Adrenal gland (tissue), 5 donors: ENCODE measurements at regions not wholly inside any gene's neighbourhood (a gene's known extent, or its start where the extent isn't known, plus 50 kb on each side); places are given as distances from the start of the nearest gene placed in this dataset.

Source experiments
- POLR2A ChIP-seq, 2 donors: fragments of 450-650 bp; IDR thresholded peaks; one replicate each; pipeline ENCODE4 v1.6.1; 2017; ENCODE audit warnings: antibody characterized with exemption in 2 of 2, mild to moderate bottlenecking in 2 of 2, moderate library complexity in 1 of 2
- TF ChIP-seq, protein P1 (sequence below), 6 experiments: fragments of 450-650 bp in 4 of 6; fragments of 200-600 bp in 2 of 6; sonication (generic) in 1 of 6; IDR thresholded peaks; 1 replicate in 5 of 6; 2 replicates in 1 of 6; pipeline versions ENCODE4 v1.5.1 to v1.8.0; 2016 to 2021; ENCODE audit warnings: antibody characterized with exemption in 6 of 6, mild to moderate bottlenecking in 2 of 6, moderate library complexity in 1 of 6
- donor health status: DM: no; HTN: no; CAD: no.

DNA sequence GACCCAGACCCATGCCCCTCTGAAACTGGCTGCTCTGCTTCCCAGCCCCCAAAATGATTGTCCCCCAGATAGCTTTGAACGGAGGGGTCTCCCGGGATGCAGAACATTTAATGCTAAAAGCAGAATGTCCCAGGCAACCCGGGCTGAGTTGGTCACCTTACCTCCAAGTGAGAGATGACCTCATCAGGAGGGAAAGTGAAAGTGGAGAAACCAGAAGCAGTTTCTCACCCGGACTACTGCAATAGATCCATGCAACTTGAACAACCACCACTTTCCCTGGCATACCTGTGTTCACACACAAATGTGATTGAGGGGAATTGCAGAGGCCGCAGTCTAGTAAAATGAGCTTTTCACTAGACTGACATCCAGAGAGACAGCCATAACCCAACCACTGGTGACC lies 75.3 kb upstream of the NPAS2 start:
- TF ChIP-seq, protein P1, sequence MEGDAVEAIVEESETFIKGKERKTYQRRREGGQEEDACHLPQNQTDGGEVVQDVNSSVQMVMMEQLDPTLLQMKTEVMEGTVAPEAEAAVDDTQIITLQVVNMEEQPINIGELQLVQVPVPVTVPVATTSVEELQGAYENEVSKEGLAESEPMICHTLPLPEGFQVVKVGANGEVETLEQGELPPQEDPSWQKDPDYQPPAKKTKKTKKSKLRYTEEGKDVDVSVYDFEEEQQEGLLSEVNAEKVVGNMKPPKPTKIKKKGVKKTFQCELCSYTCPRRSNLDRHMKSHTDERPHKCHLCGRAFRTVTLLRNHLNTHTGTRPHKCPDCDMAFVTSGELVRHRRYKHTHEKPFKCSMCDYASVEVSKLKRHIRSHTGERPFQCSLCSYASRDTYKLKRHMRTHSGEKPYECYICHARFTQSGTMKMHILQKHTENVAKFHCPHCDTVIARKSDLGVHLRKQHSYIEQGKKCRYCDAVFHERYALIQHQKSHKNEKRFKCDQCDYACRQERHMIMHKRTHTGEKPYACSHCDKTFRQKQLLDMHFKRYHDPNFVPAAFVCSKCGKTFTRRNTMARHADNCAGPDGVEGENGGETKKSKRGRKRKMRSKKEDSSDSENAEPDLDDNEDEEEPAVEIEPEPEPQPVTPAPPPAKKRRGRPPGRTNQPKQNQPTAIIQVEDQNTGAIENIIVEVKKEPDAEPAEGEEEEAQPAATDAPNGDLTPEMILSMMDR (IDR thresholded peaks at IDR 0.05): no peak
- no peak for TF ChIP-seq POLR2A (IDR thresholded peaks at IDR 0.05)
